ENCODE measurements at regions not wholly inside any gene's neighbourhood (a gene's known extent, or its start where the extent isn't known, plus 50 kb on each side); places are given as distances from the start of the nearest gene placed in this dataset.

DNA sequence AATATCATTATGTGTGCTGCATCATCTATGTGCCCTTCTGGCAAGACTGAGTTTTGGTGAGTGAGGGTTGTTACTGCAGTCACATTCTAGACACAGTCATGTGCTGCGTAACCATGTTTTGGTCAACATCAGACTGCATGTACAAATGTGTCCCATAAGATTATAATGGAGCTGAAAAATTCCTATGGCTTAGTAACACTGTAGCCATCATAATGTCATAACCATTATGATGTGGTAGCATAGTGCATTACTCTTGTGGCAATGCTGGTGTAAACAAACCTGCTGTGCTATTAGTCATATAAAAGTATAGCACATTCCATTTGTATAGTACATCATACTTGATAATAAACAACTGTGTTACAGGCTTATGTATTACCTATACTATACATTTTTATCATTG is 198.1 kb upstream of the NUDT6 start:
- WGBS, 2 experiments = 83 to 100% methylated on average over 1 of the region's 1 CpG
- no peaks in the 10 kb centered on the region for H3K27me3 ChIP-seq (ENCODE audit: control insufficient read depth, insufficient read depth, low read length, poor library complexity, severe bottlenecking)
- H3K36me3 ChIP-seq (ENCODE audit: control insufficient read depth, insufficient read depth, low read length) = no peaks in the 10 kb centered on the region
- H3K9me3 ChIP-seq (ENCODE audit: control insufficient read depth, low read length) = no peaks in the 10 kb centered on the region
- no peak overlapping the region for H3K27ac ChIP-seq (ENCODE audit: insufficient read depth, low read depth, low read length, poor library complexity, severe bottlenecking)
- H3K4me1 ChIP-seq (ENCODE audit: control insufficient read depth, insufficient read depth, low read length) = no peaks in the 10 kb centered on the region
- no peak overlapping the region for H3K4me3 ChIP-seq (ENCODE audit: insufficient read depth, low read depth, low read length)

- H3K4me1 ChIP-seq (ENCODE audit: control insufficient read depth, insufficient read depth, low read length) = no peaks in the 10 kb centered on the region
- no peaks in the 10 kb centered on the region for H3K36me3 ChIP-seq (ENCODE audit: control insufficient read depth, insufficient read depth, low read length)
- no peak overlapping the region for H3K4me3 ChIP-seq (ENCODE audit: insufficient read depth, low read depth, low read length)
- 100% methylated on average over 1 of the region's 2 CpGs; no CpG with 5 or more reads in 1 of the 2 experiments for WGBS, 2 experiments
- H3K27ac ChIP-seq (ENCODE audit: insufficient read depth, low read depth, low read length, poor library complexity, severe bottlenecking) = no peak overlapping the region
- H3K9me3 ChIP-seq (ENCODE audit: control insufficient read depth, low read length) = no peaks in the 10 kb centered on the region
- H3K27me3 ChIP-seq (ENCODE audit: control insufficient read depth, insufficient read depth, low read length, poor library complexity, severe bottlenecking) = no peaks in the 10 kb centered on the region
Observed at GRCh38 chr4:123121241-123121907, 199.0 kb upstream of the NUDT6 start.

DNA sequence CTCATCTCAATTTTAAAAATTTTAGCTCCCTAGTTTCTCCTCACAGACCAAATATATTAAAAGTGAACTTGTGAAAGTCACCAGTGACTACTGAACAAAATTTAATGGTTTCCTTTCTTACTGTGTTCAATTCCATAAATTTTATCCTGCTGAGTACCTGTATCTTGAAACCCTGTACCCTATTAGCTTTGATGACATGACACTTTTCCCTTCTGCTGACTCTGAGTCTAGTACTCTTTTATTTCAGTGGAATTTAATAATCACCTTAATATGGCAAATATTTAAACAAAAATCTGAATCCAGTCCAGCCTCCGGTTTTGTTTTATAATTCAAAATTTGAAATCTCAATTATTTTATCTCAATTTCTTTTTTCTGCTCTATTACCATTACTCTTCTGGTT is 203.1 kb upstream of the NUDT6 start:
- no peaks in the 10 kb centered on the region for H3K9me3 ChIP-seq (ENCODE audit: control insufficient read depth, low read length)
- no peak overlapping the region for H3K27ac ChIP-seq (ENCODE audit: insufficient read depth, low read depth, low read length, poor library complexity, severe bottlenecking)
- no peak overlapping the region for H3K4me3 ChIP-seq (ENCODE audit: insufficient read depth, low read depth, low read length)
- 100% methylated on average over 1 of the region's 1 CpG for WGBS, 2 experiments
- no peaks in the 10 kb centered on the region for H3K27me3 ChIP-seq (ENCODE audit: control insufficient read depth, insufficient read depth, low read length, poor library complexity, severe bottlenecking)
- H3K36me3 ChIP-seq (ENCODE audit: control insufficient read depth, insufficient read depth, low read length) = no peaks in the 10 kb centered on the region
- no peaks in the 10 kb centered on the region for H3K4me1 ChIP-seq (ENCODE audit: control insufficient read depth, insufficient read depth, low read length)

- H3K27me3 ChIP-seq (ENCODE audit: control insufficient read depth, insufficient read depth, low read length, poor library complexity, severe bottlenecking) = no peaks in the 10 kb centered on the region
- no peaks in the 10 kb centered on the region for H3K4me1 ChIP-seq (ENCODE audit: control insufficient read depth, insufficient read depth, low read length)
- H3K4me3 ChIP-seq (ENCODE audit: insufficient read depth, low read depth, low read length) = no peak overlapping the region
- whole genome bisulfite sequencing, 2 experiments = no CpG with 5 or more reads among the region's 1 CpG
- H3K36me3 ChIP-seq (ENCODE audit: control insufficient read depth, insufficient read depth, low read length) = no peaks in the 10 kb centered on the region
- no peak overlapping the region for H3K27ac ChIP-seq (ENCODE audit: insufficient read depth, low read depth, low read length, poor library complexity, severe bottlenecking)
- H3K9me3 ChIP-seq (ENCODE audit: control insufficient read depth, low read length) = no peaks in the 10 kb centered on the region
Observed at GRCh38 chr4:123127218-123127617, 204.8 kb upstream of the NUDT6 start.

DNA sequence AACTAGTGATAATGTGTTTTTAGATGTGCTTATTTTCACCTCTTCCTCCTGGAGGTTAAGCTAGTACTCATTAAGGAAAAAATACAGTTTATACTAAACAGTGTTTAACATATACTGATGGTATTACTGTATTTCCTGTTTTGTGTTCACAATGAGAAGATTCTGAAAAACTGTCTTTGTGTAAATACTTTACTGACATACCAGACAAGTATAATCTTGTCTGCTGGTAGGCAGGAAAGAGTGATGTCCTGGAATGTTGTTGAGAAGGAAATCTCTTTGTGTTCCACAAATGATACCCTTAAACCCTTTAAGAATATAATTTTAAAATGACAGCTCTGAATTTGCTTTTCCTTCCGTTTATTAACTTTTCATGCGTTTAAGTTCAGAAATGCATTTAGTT is 205.5 kb upstream of the NUDT6 start:
- Histone ChIP-seq H3K27ac (ENCODE audit: insufficient read depth, low read depth, low read length, poor library complexity, severe bottlenecking) (no peak overlapping the region), H3K9me3 (ENCODE audit: control insufficient read depth, low read length) (no peaks in the 10 kb centered on the region), H3K27me3 (ENCODE audit: control insufficient read depth, insufficient read depth, low read length, poor library complexity, severe bottlenecking) (no peaks in the 10 kb centered on the region), H3K4me1 (ENCODE audit: control insufficient read depth, insufficient read depth, low read length) (no peaks in the 10 kb centered on the region), H3K36me3 (ENCODE audit: control insufficient read depth, insufficient read depth, low read length) (no peaks in the 10 kb centered on the region), H3K4me3 (ENCODE audit: insufficient read depth, low read depth, low read length) (no peak overlapping the region)
- 91 to 98% methylated on average over 2 of the region's 2 CpGs for WGBS, 2 experiments

- Histone ChIP-seq H3K9me3 (ENCODE audit: control insufficient read depth, low read length) (no peaks in the 10 kb centered on the region), H3K4me3 (ENCODE audit: insufficient read depth, low read depth, low read length) (no peak overlapping the region), H3K36me3 (ENCODE audit: control insufficient read depth, insufficient read depth, low read length) (no peaks in the 10 kb centered on the region), H3K27ac (ENCODE audit: insufficient read depth, low read depth, low read length, poor library complexity, severe bottlenecking) (no peak overlapping the region), H3K27me3 (ENCODE audit: control insufficient read depth, insufficient read depth, low read length, poor library complexity, severe bottlenecking) (no peaks in the 10 kb centered on the region), H3K4me1 (ENCODE audit: control insufficient read depth, insufficient read depth, low read length) (no peaks in the 10 kb centered on the region)
- 78 to 82% methylated on average over 2 to 4 of the region's 4 CpGs for WGBS, 2 experiments
Observed at GRCh38 chr4:123133397-123134050, 211.1 kb upstream of the NUDT6 start.

DNA sequence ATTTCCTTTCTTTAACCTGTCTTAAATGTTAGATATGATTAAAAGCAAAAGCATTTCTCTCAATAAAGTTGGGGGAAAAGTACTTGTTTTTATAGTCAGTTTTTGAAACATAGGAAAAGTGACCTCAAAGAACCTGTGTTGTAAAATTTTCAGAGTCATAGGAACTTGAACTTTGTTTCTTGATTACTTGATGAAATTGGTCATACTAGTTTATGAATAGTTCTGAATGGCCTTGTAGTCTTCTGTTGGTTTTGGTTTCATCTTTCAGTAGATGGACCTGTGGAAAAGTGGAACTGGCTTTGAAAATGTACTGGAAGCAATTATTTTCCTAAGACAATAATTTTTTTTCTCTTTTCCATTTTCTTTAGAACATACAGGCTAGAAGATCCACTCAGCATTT is 222.2 kb upstream of the NUDT6 start:
- Histone ChIP-seq H3K4me1 (ENCODE audit: control insufficient read depth, insufficient read depth, low read length) (no peaks in the 10 kb centered on the region), H3K36me3 (ENCODE audit: control insufficient read depth, insufficient read depth, low read length) (no peaks in the 10 kb centered on the region)

DNA sequence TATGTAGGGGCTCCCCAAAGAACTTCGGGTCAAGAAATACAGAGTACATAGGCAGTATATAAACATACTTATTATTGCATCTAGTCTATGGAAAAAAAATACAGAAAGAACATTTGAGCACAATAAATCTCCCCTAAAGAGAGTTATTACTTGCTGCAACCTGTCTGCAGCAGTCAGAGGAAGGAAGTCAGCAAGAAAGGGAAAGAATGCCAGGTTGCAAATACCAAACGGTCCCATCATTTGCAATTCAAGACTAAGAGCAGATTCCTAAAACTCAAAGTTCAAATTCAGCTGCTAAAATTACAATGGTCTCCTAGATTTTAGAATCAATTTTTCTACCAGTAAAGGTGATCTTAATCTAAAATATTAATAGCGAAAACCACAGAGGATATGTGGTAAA is 236.2 kb upstream of the NUDT6 start:
- WGBS, 2 experiments = 46 to 56% methylated on average over 2 of the region's 3 CpGs
- Histone ChIP-seq H3K4me1 (ENCODE audit: control insufficient read depth, insufficient read depth, low read length) (no peaks in the 10 kb centered on the region), H3K27ac (ENCODE audit: insufficient read depth, low read depth, low read length, poor library complexity, severe bottlenecking) (no peak overlapping the region), H3K27me3 (ENCODE audit: control insufficient read depth, insufficient read depth, low read length, poor library complexity, severe bottlenecking) (no peaks in the 10 kb centered on the region), H3K4me3 (ENCODE audit: insufficient read depth, low read depth, low read length) (no peak overlapping the region), H3K36me3 (ENCODE audit: control insufficient read depth, insufficient read depth, low read length) (no peaks in the 10 kb centered on the region), H3K9me3 (ENCODE audit: control insufficient read depth, low read length) (no peaks in the 10 kb centered on the region)

More for the DNA sequence above, 222.2 kb upstream of the NUDT6 start:
- Histone ChIP-seq H3K27me3 (ENCODE audit: control insufficient read depth, insufficient read depth, low read length, poor library complexity, severe bottlenecking) (no peaks in the 10 kb centered on the region), H3K4me3 (ENCODE audit: insufficient read depth, low read depth, low read length) (no peak overlapping the region), H3K27ac (ENCODE audit: insufficient read depth, low read depth, low read length, poor library complexity, severe bottlenecking) (no peak overlapping the region), H3K9me3 (ENCODE audit: control insufficient read depth, low read length) (no peaks in the 10 kb centered on the region)

GRCh38 chr4:123159479-123159878 is 237.1 kb upstream of the NUDT6 start:
- 45 to 58% methylated on average over 2 of the region's 2 CpGs for WGBS, 2 experiments
- Histone ChIP-seq H3K4me1 (ENCODE audit: control insufficient read depth, insufficient read depth, low read length) (no peaks in the 10 kb centered on the region), H3K36me3 (ENCODE audit: control insufficient read depth, insufficient read depth, low read length) (no peaks in the 10 kb centered on the region), H3K27me3 (ENCODE audit: control insufficient read depth, insufficient read depth, low read length, poor library complexity, severe bottlenecking) (no peaks in the 10 kb centered on the region), H3K4me3 (ENCODE audit: insufficient read depth, low read depth, low read length) (no peak overlapping the region), H3K9me3 (ENCODE audit: control insufficient read depth, low read length) (no peaks in the 10 kb centered on the region), H3K27ac (ENCODE audit: insufficient read depth, low read depth, low read length, poor library complexity, severe bottlenecking) (no peak overlapping the region)

GRCh38 chr4:123162859-123163258 is 233.7 kb upstream of the SPRY1 start:
- 89 to 94% methylated on average over 4 of the region's 4 CpGs for whole genome bisulfite sequencing, 2 experiments
- H3K4me1 ChIP-seq (ENCODE audit: control insufficient read depth, insufficient read depth, low read length) = no peaks in the 10 kb centered on the region
- no peak overlapping the region for H3K27ac ChIP-seq (ENCODE audit: insufficient read depth, low read depth, low read length, poor library complexity, severe bottlenecking)

More at GRCh38 chr4:123162859-123163258, 233.7 kb upstream of the SPRY1 start:
- H3K9me3 ChIP-seq (ENCODE audit: control insufficient read depth, low read length) = peaks cover 4% of the 10 kb centered on the region
- H3K27me3 ChIP-seq (ENCODE audit: control insufficient read depth, insufficient read depth, low read length, poor library complexity, severe bottlenecking) = no peaks in the 10 kb centered on the region
- H3K4me3 ChIP-seq (ENCODE audit: insufficient read depth, low read depth, low read length) = no peak overlapping the region
- no peaks in the 10 kb centered on the region for H3K36me3 ChIP-seq (ENCODE audit: control insufficient read depth, insufficient read depth, low read length)

All from ectodermal cell (in vitro differentiated cells).